GM23338 (cell line): ENCODE measurements at regions not wholly inside any gene's neighbourhood (a gene's known extent, or its start where the extent isn't known, plus 50 kb on each side); places are given as distances from the start of the nearest gene placed in this dataset.

Experiments used
- CREB1 ChIP-seq: fragments of 250-450 bp; sonication (Bioruptor Pico); IDR thresholded peaks from 2 replicates; pipeline ENCODE4 v1.5.0; 2020; ENCODE audit warnings: low read depth, mild to moderate bottlenecking, moderate library complexity
- CTCF ChIP-seq, 2 experiments: fragments of 200-600 bp in 1 of 2; sonication (generic) in 1 of 2; conservative IDR thresholded peaks; 2 replicates each; pipeline versions ENCODE4 v1.5.1 to v1.6.1; 2016 to 2017; ENCODE audit warnings: antibody characterized with exemption in 2 of 2, low read depth in 2 of 2, mild to moderate bottlenecking in 2 of 2, moderate library complexity in 1 of 2
- POLR2AphosphoS5 ChIP-seq: IDR thresholded peaks from 2 replicates; pipeline ENCODE4 v1.6.1; 2016; ENCODE audit warnings: antibody characterized with exemption, low read depth
- REST ChIP-seq: IDR thresholded peaks from one replicate; pipeline ENCODE4 v1.6.1; 2018; ENCODE audit warnings: antibody characterized with exemption; ENCODE audit not compliant: unreplicated experiment
- ZNF114 ChIP-seq: fragments of 250-450 bp; sonication (Bioruptor Pico); IDR thresholded peaks from 2 replicates; pipeline ENCODE4 v1.5.0; 2020; ENCODE audit warnings: mild to moderate bottlenecking, moderate library complexity

- TF ChIP-seq REST (no peak), CTCF (conservative IDR thresholded peaks at IDR 0.05; ENCODE audit: low read depth in 2 of 2) (no peak), ZNF114 (CRISPR knock-in tag) (no peak), CREB1 (CRISPR knock-in tag) (no peak), POLR2AphosphoS5 (no peak)
Observed at GRCh38 chr12:88998421-88998820, 353.9 kb downstream of the DUSP6 start.
